ENCODE measurements at regions not wholly inside any gene's neighbourhood (a gene's known extent, or its start where the extent isn't known, plus 50 kb on each side); places are given as distances from the start of the nearest gene placed in this dataset.

GRCh38 chr11:92070026-92070889 lies 154.4 kb upstream of the FAT3 start:
- Histone ChIP-seq H3K9me3 (ENCODE audit: severe bottlenecking) (no peaks in the 10 kb centered on the region), H3K4me3 (ENCODE audit: low read depth, low read length) (no peak overlapping the region), H3K36me3 (no peaks in the 10 kb centered on the region), H3K27ac (no peak overlapping the region), H3K27me3 (ENCODE audit: insufficient read depth, low read depth, severe bottlenecking) (no peaks in the 10 kb centered on the region)
- no peak for DNase-seq
- TF ChIP-seq, protein P1, sequence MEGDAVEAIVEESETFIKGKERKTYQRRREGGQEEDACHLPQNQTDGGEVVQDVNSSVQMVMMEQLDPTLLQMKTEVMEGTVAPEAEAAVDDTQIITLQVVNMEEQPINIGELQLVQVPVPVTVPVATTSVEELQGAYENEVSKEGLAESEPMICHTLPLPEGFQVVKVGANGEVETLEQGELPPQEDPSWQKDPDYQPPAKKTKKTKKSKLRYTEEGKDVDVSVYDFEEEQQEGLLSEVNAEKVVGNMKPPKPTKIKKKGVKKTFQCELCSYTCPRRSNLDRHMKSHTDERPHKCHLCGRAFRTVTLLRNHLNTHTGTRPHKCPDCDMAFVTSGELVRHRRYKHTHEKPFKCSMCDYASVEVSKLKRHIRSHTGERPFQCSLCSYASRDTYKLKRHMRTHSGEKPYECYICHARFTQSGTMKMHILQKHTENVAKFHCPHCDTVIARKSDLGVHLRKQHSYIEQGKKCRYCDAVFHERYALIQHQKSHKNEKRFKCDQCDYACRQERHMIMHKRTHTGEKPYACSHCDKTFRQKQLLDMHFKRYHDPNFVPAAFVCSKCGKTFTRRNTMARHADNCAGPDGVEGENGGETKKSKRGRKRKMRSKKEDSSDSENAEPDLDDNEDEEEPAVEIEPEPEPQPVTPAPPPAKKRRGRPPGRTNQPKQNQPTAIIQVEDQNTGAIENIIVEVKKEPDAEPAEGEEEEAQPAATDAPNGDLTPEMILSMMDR (IDR thresholded peaks at IDR 0.05; ENCODE audit: low read depth, low read length), result no peak

- Histone ChIP-seq H3K27ac (no peak overlapping the region), H3K9me3 (ENCODE audit: severe bottlenecking) (no peaks in the 10 kb centered on the region), H3K36me3 (no peaks in the 10 kb centered on the region), H3K27me3 (ENCODE audit: insufficient read depth, low read depth, severe bottlenecking) (no peaks in the 10 kb centered on the region), H3K4me3 (ENCODE audit: low read depth, low read length) (no peak overlapping the region)
- TF ChIP-seq, protein P1 (IDR thresholded peaks at IDR 0.05; ENCODE audit: low read depth, low read length), result no peak
- DNase-seq, result no peak
These were observed 157.6 kb upstream of the FAT3 start for GRCh38 chr11:92067016-92067415.

DNA sequence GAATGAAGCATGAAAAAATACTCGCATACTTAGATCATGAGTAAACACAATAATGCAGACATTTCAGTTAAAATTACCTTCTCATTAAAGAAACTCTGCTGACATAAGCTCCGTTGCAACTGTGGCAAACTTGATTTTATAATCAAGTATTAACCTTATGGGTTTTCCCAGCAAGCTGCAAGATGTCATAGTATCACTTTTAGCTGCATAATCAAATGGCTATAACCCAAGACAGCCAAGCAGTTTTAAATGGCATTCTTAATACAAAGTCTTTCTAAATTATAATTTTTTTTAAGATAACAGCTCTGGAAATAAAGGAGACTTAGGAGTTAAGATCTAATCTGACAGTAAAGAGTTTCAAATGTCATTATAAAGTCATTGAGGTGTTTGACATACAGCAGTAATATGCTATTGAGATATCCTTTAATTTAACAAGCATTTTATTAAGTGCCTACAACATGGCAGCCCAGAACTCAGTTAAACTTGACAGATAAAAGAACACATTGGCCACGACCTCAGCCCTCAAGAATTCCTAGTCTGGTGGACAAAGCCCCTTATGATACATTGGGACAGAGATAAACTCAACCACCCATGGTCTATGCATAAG lies 163.1 kb upstream of the FAT3 start:
- no peak for DNase-seq
- Histone ChIP-seq H3K4me3 (ENCODE audit: low read depth, low read length) (no peak overlapping the region), H3K9me3 (ENCODE audit: severe bottlenecking) (no peaks in the 10 kb centered on the region), H3K27ac (no peak overlapping the region), H3K36me3 (no peaks in the 10 kb centered on the region), H3K27me3 (ENCODE audit: insufficient read depth, low read depth, severe bottlenecking) (no peaks in the 10 kb centered on the region)
- TF ChIP-seq, protein P1 (IDR thresholded peaks at IDR 0.05; ENCODE audit: low read depth, low read length), result no peak

DNA sequence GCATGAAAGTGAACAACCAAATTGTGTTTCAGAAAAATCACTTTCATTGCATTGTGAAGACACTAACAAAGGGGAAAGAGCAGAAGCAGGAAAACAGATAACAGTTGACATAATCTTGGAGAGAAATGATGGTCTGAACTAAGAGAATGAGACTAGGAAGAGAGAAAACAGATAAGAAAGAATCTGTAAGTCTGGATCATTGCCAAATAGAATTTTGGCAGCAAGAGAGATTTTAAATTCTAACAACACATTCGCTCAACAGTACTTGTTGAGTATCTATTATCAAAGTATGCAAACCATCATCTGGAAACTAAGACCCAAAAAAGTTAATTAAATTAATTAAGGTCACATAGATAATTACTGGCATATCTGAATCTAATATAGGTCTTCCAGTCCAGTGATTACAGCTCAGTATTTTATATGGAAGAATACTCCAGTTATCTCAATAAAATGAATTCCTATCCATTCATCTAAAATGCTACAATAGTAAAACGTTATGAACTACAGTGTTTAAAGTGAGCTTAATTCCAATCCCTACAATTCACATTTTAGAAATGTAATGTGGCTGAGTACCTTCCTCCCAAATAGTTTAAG lies 166.7 kb upstream of the FAT3 start:
- H3K36me3 ChIP-seq, result no peaks in the 10 kb centered on the region
- no peak for DNase-seq
- H3K27me3 ChIP-seq (ENCODE audit: insufficient read depth, low read depth, severe bottlenecking), result no peaks in the 10 kb centered on the region
- H3K27ac ChIP-seq, result no peak overlapping the region
- TF ChIP-seq, protein P1 (IDR thresholded peaks at IDR 0.05; ENCODE audit: low read depth, low read length), result no peak
- H3K4me3 ChIP-seq (ENCODE audit: low read depth, low read length), result no peak overlapping the region
- H3K9me3 ChIP-seq (ENCODE audit: severe bottlenecking), result no peaks in the 10 kb centered on the region

GRCh38 chr11:92053216-92053615 lies 171.4 kb upstream of the FAT3 start:
- DNase-seq, result no peak
- no peaks in the 10 kb centered on the region for H3K36me3 ChIP-seq
- H3K4me3 ChIP-seq (ENCODE audit: low read depth, low read length), result no peak overlapping the region
- no peak overlapping the region for H3K27ac ChIP-seq
- no peaks in the 10 kb centered on the region for H3K27me3 ChIP-seq (ENCODE audit: insufficient read depth, low read depth, severe bottlenecking)
- TF ChIP-seq, protein P1 (IDR thresholded peaks at IDR 0.05; ENCODE audit: low read depth, low read length), result no peak
- no peaks in the 10 kb centered on the region for H3K9me3 ChIP-seq (ENCODE audit: severe bottlenecking)

Data from WERI-Rb-1 (cell line).